SK-N-SH treated with all-trans-retinoic acid at 6 μM for 48 hours (cell line): ENCODE measurements at regions not wholly inside any gene's neighbourhood (a gene's known extent, or its start where the extent isn't known, plus 50 kb on each side); places are given as distances from the start of the nearest gene placed in this dataset.

Experiments used
- ARNTL ChIP-seq: fragments of 450-650 bp; formaldehyde crosslinking; IDR thresholded peaks from 2 replicates; pipeline ENCODE4 v1.5.0; 2020; ENCODE audit warnings: low read depth, mild to moderate bottlenecking, moderate library complexity, borderline replicate concordance
- ESRRG ChIP-seq: fragments of 250-450 bp; sonication (Bioruptor Pico); IDR thresholded peaks from 2 replicates; pipeline ENCODE4 v1.6.1; 2021; ENCODE audit warnings: mild to moderate bottlenecking
- POU6F1 ChIP-seq: fragments of 250-450 bp; sonication (Bioruptor Pico); IDR thresholded peaks from 2 replicates; pipeline ENCODE4 v1.8.0; 2021; ENCODE audit warnings: low read depth, mild to moderate bottlenecking, moderate library complexity, borderline replicate concordance
- PPARA ChIP-seq: fragments of 250-450 bp; sonication (Bioruptor Pico); IDR thresholded peaks from 2 replicates; pipeline ENCODE4 v1.5.0; 2020; ENCODE audit warnings: mild to moderate bottlenecking, borderline replicate concordance
- ZC3H10 ChIP-seq: fragments of 250-450 bp; sonication (Bioruptor Pico); IDR thresholded peaks from 2 replicates; pipeline ENCODE4 v1.5.1; 2021; ENCODE audit warnings: mild to moderate bottlenecking, moderate library complexity
- ZNF565 ChIP-seq: fragments of 450-650 bp; formaldehyde crosslinking; conservative IDR thresholded peaks from 2 replicates; pipeline ENCODE4 v1.5.0; 2020; ENCODE audit warnings: low read depth, mild to moderate bottlenecking, moderate library complexity
- TF ChIP-seq, protein P1 (sequence below): fragments of 250-450 bp; sonication (Bioruptor Pico); IDR thresholded peaks from 2 replicates; pipeline ENCODE4 v1.5.0; 2020; ENCODE audit warnings: mild to moderate bottlenecking, moderate library complexity

- TF ChIP-seq ZC3H10 (CRISPR knock-in tag) (no peak), ARNTL (CRISPR knock-in tag) (no peak), ESRRG (CRISPR knock-in tag) (no peak), POU6F1 (CRISPR knock-in tag) (no peak), ZNF565 (CRISPR knock-in tag) (no peak), PPARA (no peak)
- TF ChIP-seq, protein P1, sequence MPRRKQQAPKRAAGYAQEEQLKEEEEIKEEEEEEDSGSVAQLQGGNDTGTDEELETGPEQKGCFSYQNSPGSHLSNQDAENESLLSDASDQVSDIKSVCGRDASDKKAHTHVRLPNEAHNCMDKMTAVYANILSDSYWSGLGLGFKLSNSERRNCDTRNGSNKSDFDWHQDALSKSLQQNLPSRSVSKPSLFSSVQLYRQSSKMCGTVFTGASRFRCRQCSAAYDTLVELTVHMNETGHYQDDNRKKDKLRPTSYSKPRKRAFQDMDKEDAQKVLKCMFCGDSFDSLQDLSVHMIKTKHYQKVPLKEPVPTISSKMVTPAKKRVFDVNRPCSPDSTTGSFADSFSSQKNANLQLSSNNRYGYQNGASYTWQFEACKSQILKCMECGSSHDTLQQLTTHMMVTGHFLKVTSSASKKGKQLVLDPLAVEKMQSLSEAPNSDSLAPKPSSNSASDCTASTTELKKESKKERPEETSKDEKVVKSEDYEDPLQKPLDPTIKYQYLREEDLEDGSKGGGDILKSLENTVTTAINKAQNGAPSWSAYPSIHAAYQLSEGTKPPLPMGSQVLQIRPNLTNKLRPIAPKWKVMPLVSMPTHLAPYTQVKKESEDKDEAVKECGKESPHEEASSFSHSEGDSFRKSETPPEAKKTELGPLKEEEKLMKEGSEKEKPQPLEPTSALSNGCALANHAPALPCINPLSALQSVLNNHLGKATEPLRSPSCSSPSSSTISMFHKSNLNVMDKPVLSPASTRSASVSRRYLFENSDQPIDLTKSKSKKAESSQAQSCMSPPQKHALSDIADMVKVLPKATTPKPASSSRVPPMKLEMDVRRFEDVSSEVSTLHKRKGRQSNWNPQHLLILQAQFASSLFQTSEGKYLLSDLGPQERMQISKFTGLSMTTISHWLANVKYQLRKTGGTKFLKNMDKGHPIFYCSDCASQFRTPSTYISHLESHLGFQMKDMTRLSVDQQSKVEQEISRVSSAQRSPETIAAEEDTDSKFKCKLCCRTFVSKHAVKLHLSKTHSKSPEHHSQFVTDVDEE: no peak
Observed at GRCh38 chr20:29430531-29430930, 1826.9 kb upstream of the DEFB115 start.
